ENCODE measurements at regions not wholly inside any gene's neighbourhood (a gene's known extent, or its start where the extent isn't known, plus 50 kb on each side); places are given as distances from the start of the nearest gene placed in this dataset.

- TF ChIP-seq CTCF (IDR thresholded peaks at IDR 0.05; ENCODE audit: poor library complexity) (no peak), EZH2phosphoT487 (IDR thresholded peaks at IDR 0.05; ENCODE audit: low read depth, severe bottlenecking, unreplicated experiment) (no peak)
Measured at GRCh38 chr14:96737881-96738280, 59.3 kb upstream of the VRK1 start.

Measured in hepatocyte (in vitro differentiated cells).